BLaER1 (cell line): ENCODE measurements at regions not wholly inside any gene's neighbourhood (a gene's known extent, or its start where the extent isn't known, plus 50 kb on each side); places are given as distances from the start of the nearest gene placed in this dataset.

ENCODE experiments used
- H3K27ac ChIP-seq: shearing (Covaris generic); formaldehyde crosslinking; 2 replicates; pipeline ENCODE4 v1.8.1; 2022
- H3K27me3 ChIP-seq: shearing (Covaris generic); formaldehyde crosslinking; 2 replicates; pipeline ENCODE4 v1.8.1; 2022
- H3K36me3 ChIP-seq: shearing (Covaris generic); formaldehyde crosslinking; 2 replicates; pipeline ENCODE4 v1.8.1; 2022
- H3K4me1 ChIP-seq: shearing (Covaris generic); formaldehyde crosslinking; 2 replicates; pipeline ENCODE4 v1.8.1; 2022
- H3K4me2 ChIP-seq: shearing (Covaris generic); formaldehyde crosslinking; 2 replicates; pipeline ENCODE4 v1.8.1; 2022
- H3K4me3 ChIP-seq: shearing (Covaris generic); formaldehyde crosslinking; 2 replicates; pipeline ENCODE4 v1.8.1; 2022
- H3K9ac ChIP-seq: shearing (Covaris generic); formaldehyde crosslinking; 2 replicates; pipeline ENCODE4 v1.8.1; 2022
- H3K9me3 ChIP-seq: shearing (Covaris generic); formaldehyde crosslinking; 2 replicates; pipeline ENCODE4 v1.8.1; 2022
- H4K20me1 ChIP-seq: shearing (Covaris generic); formaldehyde crosslinking; 2 replicates; pipeline ENCODE4 v1.8.1; 2022
- Cebpa-rat ChIP-seq: shearing (Covaris generic); IDR thresholded peaks from 2 replicates; pipeline ENCODE4 v1.8.1; 2022

DNA sequence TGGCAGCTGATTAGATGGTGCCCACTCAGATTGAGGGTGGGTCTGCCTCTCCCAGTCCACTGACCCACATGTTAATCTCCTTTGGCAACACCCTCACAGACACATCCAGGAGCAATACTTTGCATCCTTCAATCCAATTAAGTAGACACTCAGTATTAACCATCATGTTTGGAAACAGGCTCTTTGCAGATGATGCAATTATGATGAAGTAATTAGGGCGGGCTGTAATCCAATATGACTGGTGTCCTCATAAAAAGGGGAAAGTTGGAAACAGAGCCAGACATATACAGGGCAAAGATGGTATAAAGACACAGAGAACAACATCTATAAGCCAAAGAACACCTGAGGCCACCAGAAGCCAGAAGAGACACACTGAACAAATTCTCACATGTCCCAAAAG is 658.6 kb downstream of the CCSER2 start:
- Histone ChIP-seq H3K9ac (no peak overlapping the region), H3K36me3 (no peaks in the 10 kb centered on the region), H3K9me3 (no peaks in the 10 kb centered on the region), H3K27me3 (no peaks in the 10 kb centered on the region), H4K20me1 (no peaks in the 10 kb centered on the region), H3K27ac (no peak overlapping the region), H3K4me3 (no peak overlapping the region), H3K4me2 (no peak overlapping the region), H3K4me1 (no peaks in the 10 kb centered on the region)
- TF ChIP-seq Cebpa-rat = no peak

GRCh38 chr10:84988011-84988410 is 659.6 kb downstream of the CCSER2 start:
- Histone ChIP-seq H3K36me3 (no peaks in the 10 kb centered on the region), H3K27me3 (no peaks in the 10 kb centered on the region), H3K4me2 (no peak overlapping the region), H3K9ac (no peak overlapping the region), H3K4me3 (no peak overlapping the region), H3K9me3 (no peaks in the 10 kb centered on the region), H3K4me1 (no peaks in the 10 kb centered on the region), H4K20me1 (no peaks in the 10 kb centered on the region), H3K27ac (no peak overlapping the region)
- no peak for TF ChIP-seq Cebpa-rat

DNA sequence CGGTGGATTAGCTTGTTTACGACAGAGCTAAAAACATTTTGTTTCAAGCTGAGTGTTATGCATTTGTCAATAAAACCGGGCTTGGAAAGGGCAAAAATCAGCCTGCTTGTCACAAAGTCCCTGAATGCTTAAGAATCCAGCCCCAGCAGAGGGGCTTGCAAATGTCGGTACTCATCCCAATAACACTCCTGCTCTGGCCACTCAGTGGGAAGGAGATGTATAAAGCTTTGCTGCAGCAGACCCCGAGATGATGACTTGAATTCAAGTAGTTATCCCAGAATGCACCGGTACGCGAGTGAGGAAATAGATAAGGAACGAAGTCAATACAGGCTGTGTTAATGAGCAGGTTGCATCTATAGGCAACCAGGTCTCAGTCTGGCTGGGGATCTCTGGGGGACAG is 662.3 kb downstream of the CCSER2 start:
- no peak for TF ChIP-seq Cebpa-rat
- no peak overlapping the region for H3K27ac ChIP-seq
- no peak overlapping the region for H3K4me3 ChIP-seq
- H3K4me1 ChIP-seq = no peaks in the 10 kb centered on the region
- H3K27me3 ChIP-seq = no peaks in the 10 kb centered on the region
- no peaks in the 10 kb centered on the region for H3K9me3 ChIP-seq
- H3K9ac ChIP-seq = no peak overlapping the region
- H4K20me1 ChIP-seq = no peaks in the 10 kb centered on the region
- H3K36me3 ChIP-seq = no peaks in the 10 kb centered on the region
- H3K4me2 ChIP-seq = no peak overlapping the region

DNA sequence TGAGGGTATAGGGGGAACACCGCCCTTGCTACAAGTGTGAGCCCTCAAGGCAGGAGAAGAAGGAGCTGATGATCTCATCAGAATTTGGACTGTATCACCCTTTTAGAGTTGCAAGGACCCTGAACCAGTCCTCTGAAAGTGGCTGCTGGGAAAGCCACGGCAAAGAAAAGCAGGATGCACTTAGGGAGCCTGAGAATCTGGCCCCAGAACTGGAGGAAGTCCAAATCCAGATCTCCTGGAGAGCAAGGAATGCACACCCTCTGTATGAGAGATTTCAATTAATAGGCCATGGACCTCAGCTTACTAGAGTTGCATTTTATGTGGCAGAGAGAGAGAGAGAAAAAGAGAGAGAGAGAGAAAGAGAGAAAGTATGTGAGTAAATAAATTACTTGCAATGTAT is 662.9 kb downstream of the CCSER2 start:
- Histone ChIP-seq H3K9ac (no peak overlapping the region), H3K27ac (no peak overlapping the region), H3K9me3 (no peaks in the 10 kb centered on the region), H4K20me1 (no peaks in the 10 kb centered on the region), H3K4me2 (no peak overlapping the region), H3K4me3 (no peak overlapping the region), H3K4me1 (no peaks in the 10 kb centered on the region), H3K27me3 (no peaks in the 10 kb centered on the region), H3K36me3 (no peaks in the 10 kb centered on the region)
- no peak for TF ChIP-seq Cebpa-rat

DNA sequence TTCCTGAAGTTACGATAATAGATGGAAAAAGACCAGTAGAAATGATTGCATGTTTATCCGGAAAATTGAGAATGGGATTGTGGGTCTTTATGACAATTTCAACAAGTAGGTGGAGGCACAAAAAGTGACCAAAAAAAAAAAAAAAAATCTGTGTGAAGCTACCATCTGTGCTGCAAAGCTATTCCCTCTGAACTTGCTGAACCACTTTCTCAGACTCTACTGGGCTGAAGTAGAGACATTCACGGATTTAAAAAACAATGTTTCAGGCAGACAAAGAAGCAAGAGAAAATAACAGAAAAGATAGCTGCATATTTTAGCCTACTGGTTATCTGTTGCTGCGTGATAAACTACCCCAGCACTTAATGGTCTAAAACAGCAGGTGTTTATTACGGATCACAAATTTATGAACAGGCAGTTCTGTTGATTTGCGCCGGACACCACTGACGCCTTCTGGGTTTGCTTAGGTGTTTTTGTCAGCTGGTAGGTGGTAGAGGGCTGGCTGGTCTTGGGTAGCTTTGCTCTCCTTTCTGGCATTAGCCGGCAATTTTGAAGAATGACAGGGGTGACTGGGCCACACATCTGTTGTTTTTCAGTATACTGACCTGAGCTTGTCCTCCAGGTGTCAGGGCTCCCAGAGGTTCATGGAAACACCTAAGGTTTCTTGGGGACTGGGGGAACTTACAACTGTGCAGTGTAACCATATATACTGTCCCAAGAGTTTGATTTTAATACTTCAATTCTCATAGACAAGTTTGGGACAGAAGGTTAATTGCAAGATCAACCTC is 665.1 kb downstream of the CCSER2 start:
- no peak for TF ChIP-seq Cebpa-rat
- Histone ChIP-seq H3K9me3 (no peaks in the 10 kb centered on the region), H3K4me2 (no peak overlapping the region), H3K4me1 (no peaks in the 10 kb centered on the region), H3K36me3 (no peaks in the 10 kb centered on the region), H3K9ac (no peak overlapping the region), H3K27ac (no peak overlapping the region), H4K20me1 (no peaks in the 10 kb centered on the region), H3K4me3 (no peak overlapping the region), H3K27me3 (no peaks in the 10 kb centered on the region)

DNA sequence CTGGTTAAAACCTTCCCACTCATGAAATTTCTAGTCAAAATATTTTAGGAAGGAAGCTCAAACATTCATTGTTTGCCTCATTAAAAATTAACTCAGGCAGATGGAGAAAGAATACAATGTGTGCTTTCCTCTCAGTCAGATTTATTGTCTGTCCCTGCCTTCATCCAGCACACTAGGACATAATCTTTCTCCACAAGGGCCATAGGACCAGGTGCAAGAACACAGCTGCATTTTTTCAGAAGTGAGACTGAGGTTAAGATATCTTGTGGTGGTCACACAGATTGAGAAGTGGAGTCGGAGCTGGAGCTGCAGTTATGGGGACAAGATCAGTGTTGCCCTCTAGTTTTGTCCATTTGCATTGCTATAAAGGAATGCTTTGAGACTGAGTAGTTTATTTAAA is 666.3 kb downstream of the CCSER2 start:
- H3K9ac ChIP-seq = no peak overlapping the region

DNA sequence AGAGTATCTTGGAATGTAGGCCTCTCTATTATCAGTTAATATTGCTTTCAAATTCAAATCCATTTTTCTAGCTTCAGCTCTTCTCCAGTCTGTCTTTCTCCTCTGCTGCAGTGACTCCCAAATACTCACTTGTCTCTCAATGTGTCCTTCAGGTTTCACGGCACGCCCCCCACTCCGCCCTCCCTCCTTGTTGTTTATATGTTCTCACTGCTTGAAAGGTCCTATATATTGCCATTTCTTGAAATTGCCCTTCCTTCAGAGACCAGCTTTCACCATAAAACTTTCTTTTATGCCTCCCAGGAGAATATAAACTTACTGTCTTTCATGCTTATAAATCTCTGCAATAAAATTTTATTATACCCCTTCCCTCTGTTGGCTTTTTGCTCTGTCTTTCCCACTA is 668.2 kb downstream of the CCSER2 start:
- no peaks in the 10 kb centered on the region for H3K27me3 ChIP-seq
- H3K4me2 ChIP-seq = no peak overlapping the region
- TF ChIP-seq Cebpa-rat = no peak
- no peaks in the 10 kb centered on the region for H4K20me1 ChIP-seq
- no peaks in the 10 kb centered on the region for H3K9me3 ChIP-seq
- no peaks in the 10 kb centered on the region for H3K36me3 ChIP-seq
- H3K9ac ChIP-seq = no peak overlapping the region
- no peak overlapping the region for H3K27ac ChIP-seq
- no peaks in the 10 kb centered on the region for H3K4me1 ChIP-seq
- H3K4me3 ChIP-seq = no peak overlapping the region

More for the DNA sequence above, 666.3 kb downstream of the CCSER2 start:
- no peak overlapping the region for H3K4me2 ChIP-seq
- no peaks in the 10 kb centered on the region for H4K20me1 ChIP-seq
- no peaks in the 10 kb centered on the region for H3K36me3 ChIP-seq
- no peaks in the 10 kb centered on the region for H3K27me3 ChIP-seq
- H3K27ac ChIP-seq = no peak overlapping the region
- no peak for TF ChIP-seq Cebpa-rat
- no peak overlapping the region for H3K4me3 ChIP-seq
- no peaks in the 10 kb centered on the region for H3K9me3 ChIP-seq
- H3K4me1 ChIP-seq = no peaks in the 10 kb centered on the region

GRCh38 chr10:84997870-84998269 is 669.5 kb downstream of the CCSER2 start:
- no peak overlapping the region for H3K9ac ChIP-seq
- H4K20me1 ChIP-seq = no peaks in the 10 kb centered on the region
- H3K4me3 ChIP-seq = no peak overlapping the region
- H3K27ac ChIP-seq = no peak overlapping the region
- no peaks in the 10 kb centered on the region for H3K9me3 ChIP-seq
- no peak overlapping the region for H3K4me2 ChIP-seq
- no peaks in the 10 kb centered on the region for H3K27me3 ChIP-seq
- no peaks in the 10 kb centered on the region for H3K36me3 ChIP-seq
- H3K4me1 ChIP-seq = no peaks in the 10 kb centered on the region
- TF ChIP-seq Cebpa-rat = no peak

GRCh38 chr10:84999929-85000328 is 671.5 kb downstream of the CCSER2 start:
- H3K4me1 ChIP-seq = no peaks in the 10 kb centered on the region
- no peaks in the 10 kb centered on the region for H3K9me3 ChIP-seq
- no peaks in the 10 kb centered on the region for H3K27me3 ChIP-seq
- H3K4me3 ChIP-seq = no peak overlapping the region
- no peak overlapping the region for H3K4me2 ChIP-seq
- H4K20me1 ChIP-seq = no peaks in the 10 kb centered on the region
- no peak overlapping the region for H3K9ac ChIP-seq
- no peaks in the 10 kb centered on the region for H3K36me3 ChIP-seq
- H3K27ac ChIP-seq = no peak overlapping the region
- TF ChIP-seq Cebpa-rat = no peak

DNA sequence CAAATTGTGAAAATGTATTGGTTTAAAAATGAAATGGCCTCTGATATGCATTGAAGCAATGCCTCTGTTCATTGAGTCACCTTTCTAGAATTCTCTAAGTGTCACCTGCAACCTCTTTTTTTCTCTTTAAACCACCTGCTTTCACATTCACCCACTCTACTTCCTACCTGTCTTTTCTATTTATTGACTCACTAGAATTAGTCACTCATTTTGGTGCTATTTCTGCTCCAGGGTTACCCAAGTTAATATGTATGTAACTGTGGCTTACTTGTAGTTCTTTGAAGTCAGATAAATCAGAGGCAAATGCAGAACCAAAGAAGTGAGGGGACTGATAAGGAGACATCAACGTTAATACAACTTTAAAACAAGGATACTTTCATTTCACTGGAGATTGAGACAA is 674.7 kb downstream of the CCSER2 start:
- Histone ChIP-seq H3K27me3 (no peaks in the 10 kb centered on the region), H3K27ac (no peak overlapping the region), H3K9me3 (no peaks in the 10 kb centered on the region), H3K4me1 (no peaks in the 10 kb centered on the region), H3K9ac (no peak overlapping the region), H3K36me3 (no peaks in the 10 kb centered on the region), H3K4me3 (no peak overlapping the region), H3K4me2 (no peak overlapping the region), H4K20me1 (no peaks in the 10 kb centered on the region)
- TF ChIP-seq Cebpa-rat = no peak
